Tongue (tissue), 1 donor: ENCODE measurements at regions not wholly inside any gene's neighbourhood (a gene's known extent, or its start where the extent isn't known, plus 50 kb on each side); places are given as distances from the start of the nearest gene placed in this dataset.
A peak's percentile ranks its signal among the peaks of the same experiment; 100 is the strongest.
"Not testable (repeated sequence)": the region's sequence is repeated elsewhere in the genome, so short reads cannot be mapped to it uniquely, and the experiment has no call there.

Experiments used
- DNase-seq: peaks from one replicate; pipeline ENCODE4 v3.0.0-alpha.2; 2015

DNA sequence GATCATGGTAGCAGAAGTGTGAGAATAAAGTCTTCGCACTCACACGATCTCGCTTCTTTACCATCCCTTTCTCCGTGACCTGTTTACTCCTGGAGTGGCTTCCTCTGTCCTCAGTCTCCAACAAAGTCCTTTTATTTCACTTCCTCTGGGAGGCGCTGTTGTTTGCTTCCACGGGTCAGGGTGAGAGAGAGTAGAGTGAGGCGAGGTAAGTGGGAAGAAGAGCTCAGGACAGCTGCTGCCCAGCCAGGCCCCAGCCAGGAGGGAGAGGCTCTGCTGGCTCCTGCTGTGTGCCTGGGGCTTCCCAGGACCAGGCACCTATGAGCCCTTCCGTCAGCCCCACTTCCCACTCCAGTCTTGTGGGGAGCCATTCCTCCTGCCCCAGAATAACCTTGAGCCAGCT is 242.1 kb downstream of the FGF9 start:
- DNase-seq = peak; percentile 35

DNA sequence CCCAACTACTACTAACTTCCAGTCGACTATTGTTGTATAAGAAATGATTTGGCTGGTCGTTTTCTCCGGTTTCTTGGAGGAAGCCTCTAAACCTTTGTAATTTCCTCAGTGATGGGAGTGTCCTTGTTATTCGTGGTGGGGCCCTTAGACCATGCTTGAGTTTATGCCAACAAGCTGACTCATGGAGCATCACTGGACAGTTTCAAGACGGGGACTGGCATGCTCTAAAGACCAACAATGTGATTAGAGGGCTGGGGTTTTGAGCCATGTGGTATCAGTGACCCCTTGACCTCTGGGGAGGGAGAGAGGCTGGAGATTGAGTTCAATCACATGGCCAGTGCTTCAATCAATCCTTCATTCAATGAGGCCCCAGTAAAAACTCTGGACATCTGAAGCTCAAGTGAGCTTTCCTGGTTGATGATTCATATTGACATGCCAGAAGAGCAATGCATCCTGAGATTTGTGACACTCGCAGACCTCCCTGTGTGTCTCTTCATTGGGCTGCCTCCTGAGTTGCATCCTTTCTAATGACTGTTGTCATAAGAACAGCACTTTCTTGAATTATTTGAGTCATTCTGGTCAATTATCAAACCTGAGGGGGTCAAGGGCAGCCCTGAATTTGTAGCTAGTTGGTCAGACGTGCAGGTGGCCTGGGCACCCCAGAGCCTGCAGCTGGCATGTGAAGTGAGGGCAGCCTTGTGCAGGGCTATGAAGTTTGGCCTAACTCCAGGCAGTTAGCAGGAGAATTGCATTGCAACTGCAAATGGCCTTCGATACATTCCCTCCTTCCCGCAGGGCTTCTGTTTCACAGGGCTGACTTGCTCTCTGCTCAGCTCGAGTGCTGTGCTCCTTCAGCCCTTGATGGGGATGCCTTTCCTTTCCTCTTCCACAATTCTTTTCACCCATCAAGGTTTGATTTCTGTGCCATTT is 246.5 kb downstream of the FGF9 start:
- DNase-seq = no peak

DNA sequence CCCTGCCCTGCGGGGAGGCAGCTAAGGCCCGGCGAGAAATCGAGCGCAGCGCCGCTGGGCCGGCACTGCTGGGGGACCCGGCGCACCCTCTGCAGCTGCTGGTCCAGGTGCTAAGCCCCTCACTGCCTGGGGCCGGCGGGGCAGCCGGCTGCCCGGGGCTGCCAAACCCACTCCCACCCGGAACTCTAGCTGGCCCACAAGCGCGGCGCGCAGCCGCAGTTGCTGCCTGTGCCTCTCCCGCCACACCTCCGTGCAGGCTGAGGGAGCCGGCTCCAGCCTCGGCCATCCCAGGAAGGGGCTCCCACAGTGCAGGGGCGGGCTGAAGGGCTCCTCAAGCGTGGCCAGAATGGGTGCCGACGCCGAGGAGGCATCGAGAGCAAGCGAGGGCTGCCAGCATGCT is 249.9 kb downstream of the FGF9 start:
- not testable (repeated sequence) for DNase-seq

DNA sequence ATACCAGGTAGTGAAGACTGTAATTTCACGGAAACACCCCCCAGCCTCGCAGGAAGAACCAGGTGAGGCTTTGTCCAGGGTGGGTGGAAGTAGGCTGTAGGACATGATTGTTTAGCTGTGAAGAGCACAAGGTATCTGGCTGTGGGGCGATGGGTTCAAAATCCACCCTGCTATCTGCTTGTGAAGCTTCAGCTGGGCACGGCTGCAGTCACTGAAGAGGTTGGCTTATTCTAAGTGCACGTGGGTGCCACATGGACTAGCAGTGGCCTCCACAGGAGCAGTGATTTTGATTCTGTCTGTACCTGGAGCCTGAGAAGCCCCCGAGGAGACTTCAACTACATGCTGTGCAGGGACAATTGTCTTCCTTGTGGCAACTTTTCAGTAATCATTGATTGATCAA is 254.1 kb downstream of the FGF9 start:
- no peak for DNase-seq

DNA sequence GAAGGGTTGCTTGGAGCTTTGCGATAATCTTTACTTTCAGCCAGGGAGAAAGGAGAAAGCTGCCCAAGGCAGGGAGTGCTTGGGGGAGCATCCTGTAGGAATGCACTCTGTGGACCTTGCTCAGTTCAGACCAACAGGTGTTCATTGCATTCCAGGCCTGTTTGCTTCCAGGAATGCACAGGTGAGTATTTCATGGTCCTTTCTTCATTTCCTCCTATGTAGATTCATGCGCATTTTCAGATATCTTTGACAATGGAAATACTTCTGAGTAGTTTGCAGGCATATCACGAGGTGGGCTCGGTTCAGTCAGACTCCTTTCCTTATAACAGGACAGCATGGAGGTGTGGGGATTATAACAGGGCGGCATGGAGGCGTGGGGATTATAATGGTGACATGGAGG is 254.8 kb downstream of the FGF9 start:
- no peak for DNase-seq

DNA sequence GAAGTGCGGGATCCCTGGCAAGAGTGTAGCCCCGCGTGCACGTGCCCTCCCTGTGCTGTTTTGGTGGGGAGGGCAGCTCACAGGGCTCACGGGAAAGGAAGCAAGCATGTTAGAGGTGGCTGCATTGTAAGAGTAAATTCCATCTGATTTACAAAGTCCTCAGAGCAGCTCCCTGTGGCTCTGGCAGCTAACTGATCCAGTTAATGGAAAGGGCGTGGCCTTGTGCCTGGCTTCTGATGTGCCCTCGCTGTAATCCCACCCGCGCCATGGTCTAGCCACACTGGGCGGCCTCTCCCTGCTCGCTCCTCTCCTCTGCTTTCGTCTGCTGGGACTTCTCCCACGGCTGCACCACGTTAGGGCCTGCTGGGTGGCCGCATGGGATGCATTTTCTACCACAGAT is 258.5 kb downstream of the FGF9 start:
- DNase-seq = no peak

DNA sequence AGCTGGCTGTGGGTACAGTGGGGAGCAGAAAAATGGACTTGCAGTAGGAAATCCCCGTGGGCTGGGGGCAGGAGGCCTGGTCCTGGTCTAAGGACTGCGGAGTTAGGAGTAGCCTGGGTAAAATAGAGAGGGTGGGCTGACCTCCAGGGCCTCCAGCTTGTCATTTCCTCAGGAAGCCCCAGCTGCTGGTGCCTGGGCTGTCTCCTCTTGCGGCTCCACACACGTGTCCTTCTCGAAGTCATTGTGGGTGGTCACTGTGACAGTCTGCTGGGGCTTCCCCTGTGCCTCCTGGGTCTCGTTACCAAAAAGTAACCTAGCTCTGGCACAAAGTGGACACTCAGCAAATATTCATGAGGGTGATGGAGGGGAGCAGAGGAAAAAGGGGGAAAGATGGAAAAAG is 259.7 kb downstream of the FGF9 start:
- no peak for DNase-seq

DNA sequence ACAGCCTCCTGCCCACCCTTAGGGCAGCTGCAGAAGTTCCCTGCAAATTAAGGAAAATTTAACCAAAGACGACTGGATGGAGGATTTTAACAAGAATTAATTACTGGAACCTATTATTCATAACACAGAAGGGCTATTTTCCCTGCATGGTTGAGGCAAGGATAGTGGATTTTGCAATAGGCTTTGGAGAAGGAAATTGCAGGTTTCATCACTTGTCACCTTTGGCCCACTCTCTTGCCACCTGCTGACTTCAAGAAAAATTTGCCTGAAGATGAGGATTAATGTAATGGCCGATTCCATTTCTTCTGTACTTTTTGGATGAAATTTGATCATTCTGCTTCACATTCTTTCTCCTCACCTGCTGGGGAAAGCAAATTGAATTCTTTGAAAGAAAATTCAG is 261.7 kb downstream of the FGF9 start:
- no peak for DNase-seq

DNA sequence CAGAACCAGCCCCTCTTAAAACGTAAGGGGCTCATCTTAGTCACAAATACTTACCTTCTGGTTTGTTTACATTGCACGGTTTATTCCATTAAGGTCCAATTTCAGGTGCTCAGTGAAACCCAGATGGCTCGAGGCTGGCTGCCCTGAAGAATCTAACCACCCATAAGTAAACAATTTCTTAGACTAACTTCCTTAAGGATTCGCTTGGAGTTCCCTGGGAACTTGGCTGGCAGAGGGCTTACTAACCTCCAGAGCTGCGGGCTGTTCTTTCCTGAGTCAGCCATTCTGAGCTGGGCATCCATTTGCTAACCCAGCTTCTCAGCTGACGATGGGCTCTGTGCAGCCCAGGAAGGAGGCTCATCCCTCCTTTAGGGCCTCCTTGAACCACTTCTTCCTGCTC is 262.1 kb downstream of the FGF9 start:
- no peak for DNase-seq

DNA sequence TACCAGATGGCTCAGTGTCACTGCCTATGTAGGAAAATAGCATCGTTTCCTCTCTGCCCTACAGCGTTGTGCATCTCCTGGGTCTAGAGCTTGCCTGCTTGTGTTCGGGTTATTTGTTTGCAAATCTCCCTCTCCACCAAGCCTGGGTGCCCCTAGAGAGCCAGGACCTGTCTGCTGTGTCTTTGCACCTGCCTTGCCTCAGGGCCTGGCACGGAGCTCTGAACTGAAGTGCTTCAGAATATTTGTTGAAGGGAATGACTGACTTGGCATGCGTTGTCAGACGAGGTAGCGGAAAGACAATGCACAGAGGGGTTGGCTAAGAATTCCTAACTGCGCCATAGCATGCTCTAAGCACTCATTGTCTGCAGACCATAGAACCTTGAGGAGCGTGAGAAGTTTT is 263.4 kb downstream of the FGF9 start:
- peak; percentile 71 for DNase-seq

DNA sequence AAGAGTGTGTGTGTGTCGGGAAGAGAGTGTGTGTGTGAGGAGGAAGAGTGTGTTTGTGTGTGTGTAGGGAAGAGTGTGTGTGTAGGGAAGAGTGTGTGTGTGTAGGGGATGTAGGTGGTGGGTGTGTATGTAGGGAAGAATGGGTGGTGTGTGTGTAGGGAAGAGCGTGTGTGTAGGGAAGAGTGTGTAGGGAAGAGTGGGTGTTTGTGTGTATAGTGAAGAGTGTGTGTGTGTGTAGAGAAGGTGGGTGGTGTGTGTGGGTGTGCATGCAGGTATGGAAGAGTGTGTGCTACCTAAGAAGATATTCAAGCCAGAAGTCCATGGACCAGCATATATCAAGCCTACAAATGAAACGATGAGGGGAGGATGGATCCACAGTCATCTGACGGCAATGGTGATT is 265.8 kb downstream of the FGF9 start:
- DNase-seq = no peak

DNA sequence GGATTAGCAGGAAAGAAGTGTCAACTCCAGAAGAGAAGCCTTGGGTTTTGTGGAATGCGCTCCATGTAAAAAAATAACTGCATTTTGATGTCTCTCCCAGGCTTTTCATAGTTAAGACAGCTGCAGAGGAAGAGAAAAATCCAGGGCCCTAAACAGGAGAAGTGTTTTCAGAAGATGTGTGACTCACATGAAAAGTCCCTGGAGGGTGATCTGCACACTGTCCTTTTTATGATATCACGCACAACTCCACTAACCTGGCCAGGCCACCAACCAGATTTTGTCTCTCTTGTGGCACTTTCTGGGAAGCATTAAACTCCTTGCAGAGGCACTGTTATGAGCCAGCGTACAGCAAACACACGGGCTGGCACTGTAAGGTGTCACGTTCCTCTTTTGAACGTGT is 267.3 kb downstream of the FGF9 start:
- peak; percentile 37 for DNase-seq

DNA sequence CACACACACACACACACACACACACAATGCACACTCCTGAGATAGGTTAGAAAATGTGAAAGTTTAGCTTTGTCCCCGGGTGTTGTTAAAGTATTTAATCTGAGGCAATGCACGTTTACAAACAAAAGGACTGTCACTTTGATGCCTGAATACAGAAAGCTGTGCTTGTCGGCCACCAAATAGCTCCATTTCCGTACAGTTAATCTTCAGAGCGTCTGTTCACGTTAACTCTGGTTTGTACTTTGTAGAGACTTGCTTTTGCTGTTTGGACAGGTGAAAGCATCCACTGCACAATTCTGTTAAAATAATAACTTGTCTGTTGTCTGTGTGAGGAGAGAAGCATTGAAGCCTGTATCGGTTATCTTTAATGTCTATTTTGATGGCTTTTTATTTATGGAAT is 267.8 kb downstream of the FGF9 start:
- peak; percentile 60 for DNase-seq

DNA sequence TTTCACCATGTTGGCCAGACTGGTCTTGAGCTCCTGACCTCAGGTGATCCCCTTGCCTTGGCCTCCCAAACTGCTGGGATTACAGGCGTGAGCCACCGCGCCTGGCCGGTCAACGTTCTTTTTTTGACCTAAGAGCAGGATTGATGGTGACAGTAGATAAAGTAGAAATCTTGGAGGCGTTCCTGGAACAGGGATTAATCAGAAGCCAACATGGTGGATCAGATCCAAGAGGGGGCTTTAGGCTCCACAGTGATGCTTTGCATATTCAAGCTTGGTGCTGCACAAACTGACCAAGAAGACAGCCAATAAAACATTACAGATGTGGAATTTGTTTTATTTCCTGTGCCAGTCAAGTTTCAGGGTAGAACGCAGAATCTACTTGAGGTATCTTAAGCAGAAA is 271.2 kb downstream of the FGF9 start:
- no peak for DNase-seq

DNA sequence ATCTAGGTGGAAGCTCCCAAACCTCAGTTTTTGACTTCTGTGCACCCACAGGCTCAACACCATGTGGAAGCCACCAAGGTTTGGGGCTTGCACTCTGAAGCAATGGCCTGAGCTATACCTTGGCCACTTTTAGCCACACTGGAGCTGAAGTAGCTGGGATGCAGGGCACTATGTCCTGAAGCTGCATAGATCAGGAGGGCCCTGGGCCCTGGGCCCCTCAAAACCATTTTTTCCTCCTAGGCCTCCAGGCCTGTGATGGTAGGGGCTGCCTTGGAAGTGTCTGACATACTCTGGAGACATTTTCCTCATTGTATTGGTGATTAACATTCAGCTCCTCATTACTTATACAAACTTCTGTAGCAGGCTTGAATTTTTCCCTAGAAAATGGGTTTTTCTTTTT is 273.7 kb downstream of the FGF9 start:
- no peak for DNase-seq

DNA sequence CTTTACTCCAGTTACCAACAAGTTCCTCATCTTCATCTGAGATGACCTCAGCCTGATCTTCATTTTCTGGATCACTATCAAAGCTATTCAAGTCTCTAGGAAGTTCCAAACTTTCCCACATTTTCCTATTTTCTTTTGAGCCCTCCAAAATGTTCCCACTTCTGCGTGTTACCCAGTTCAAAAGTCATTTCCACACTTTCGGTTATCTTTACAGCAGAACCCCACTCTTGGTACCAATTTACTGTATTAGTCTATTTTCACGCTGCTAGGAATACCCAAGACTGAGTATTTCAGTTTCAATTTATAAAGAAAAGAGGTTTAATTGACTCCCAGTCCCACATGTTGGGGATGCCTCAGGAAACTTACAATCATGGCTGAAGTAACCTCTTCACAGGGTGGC is 274.3 kb downstream of the FGF9 start:
- DNase-seq = no peak

DNA sequence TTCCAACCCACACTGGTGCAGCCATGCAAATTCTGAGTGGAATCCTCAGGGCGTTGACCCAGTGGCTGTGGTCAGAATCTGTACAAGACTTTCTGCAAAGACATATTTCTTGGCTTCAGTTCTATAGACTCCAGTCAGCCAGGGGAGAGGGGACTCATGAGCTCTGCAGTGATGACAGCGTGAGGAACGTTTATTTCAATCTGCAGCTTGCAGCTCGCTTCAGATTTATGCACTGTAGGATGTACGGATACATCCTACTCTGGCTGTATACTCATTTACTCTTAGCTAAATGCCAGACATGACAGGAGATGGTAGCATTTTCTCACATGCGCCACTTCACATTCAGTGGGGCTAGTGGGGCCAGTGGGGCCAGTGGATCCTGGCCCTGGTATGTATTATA is 276.1 kb downstream of the FGF9 start:
- no peak for DNase-seq

DNA sequence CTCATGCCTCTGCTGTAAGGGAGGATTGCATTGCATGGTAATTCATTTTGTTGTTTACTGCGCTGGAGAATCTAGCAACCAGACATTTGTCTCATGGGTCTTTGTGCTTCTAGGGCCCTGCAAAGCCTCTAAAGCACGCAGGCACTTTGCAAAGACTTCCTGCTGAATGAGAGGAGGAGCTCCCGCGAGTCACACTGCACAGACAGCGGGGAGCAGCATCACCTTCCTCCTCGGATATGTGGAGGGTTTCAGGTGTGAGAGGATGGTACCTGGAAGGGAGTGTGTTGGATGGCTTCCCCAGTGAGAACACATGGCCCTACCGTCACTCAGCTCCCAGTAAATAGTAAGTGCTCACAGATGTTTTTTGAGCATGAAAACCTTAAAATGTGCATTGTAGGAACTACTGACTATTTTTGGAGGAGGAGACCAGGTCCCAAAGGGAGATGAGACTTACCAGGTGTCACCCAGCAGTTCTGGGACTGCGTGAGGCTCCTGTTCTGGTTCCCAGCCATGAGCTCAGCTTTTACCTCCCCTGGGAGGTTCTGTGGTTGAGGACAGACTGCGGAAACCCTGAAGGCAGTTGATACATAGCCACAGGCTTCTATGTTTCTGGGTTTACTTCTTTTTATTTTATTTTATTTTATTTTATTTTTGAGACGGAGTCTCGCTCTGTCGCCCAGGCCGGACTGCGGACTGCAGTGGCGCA is 278.0 kb downstream of the FGF9 start:
- peak; percentile 37 for DNase-seq

DNA sequence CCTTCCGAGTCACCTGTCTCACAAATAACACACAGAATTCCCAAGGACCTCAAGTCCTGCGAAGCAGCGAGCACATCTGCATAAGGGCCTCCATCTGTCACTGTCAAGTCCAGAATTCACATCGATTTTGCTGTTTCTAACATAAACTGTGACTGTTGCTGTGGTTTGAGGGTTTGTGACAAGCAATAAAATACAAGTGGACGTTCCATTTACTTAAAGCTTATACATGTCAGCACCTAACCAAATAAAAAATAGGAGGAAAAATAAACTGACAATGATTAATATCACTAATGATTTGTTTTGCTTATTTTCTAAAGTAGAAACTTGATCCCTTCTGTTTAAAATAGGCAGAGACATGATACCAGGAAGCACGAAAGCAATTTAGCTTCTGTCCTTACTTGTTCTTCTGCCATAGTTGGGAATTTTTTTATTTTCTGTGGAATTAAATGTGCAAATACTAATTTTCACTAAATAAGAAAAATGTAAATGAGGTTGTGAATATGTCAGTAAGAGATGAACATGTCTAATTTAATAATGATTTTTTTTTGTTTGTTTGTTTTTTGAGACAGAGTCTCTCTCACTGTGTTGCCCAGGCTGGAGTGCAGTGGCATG is 279.1 kb downstream of the FGF9 start:
- peak; percentile 10 for DNase-seq

DNA sequence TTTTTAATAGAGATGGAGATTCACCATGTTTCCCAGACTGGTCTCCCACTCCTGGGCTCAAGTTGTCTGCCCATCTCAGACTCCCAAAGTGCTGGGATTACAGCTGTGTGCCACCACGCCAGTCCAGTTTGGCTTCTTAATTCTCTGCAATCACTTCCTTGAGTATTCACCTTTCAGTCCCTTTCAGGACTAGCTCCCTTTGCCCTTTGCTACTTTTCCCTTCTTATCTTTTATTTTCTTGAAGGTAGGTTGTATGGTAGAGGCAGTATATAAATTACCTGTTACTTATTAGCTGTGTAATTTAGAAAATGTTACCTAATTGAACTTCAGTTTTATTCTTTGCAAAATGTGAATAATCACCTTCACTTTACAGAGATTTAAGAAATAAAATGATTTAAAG is 285.8 kb downstream of the FGF9 start:
- DNase-seq = no peak

DNA sequence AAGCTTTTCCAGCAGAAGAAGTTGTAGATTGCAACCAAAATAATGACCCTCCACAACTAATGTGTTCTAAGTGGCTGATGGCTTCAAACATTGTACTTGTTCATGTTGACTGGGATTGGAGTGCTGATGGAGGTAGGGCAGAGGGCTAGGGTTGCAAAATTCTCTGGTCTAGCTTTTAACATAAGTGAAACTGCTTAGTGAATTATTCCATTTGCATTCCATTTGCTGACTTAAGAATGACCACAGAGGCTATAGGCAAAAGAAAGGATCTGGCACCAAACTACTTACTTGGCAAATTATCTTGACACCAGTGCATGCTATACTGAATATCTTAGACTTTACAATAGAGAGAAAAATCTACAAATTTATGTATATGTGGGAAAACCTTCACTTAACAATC is 287.0 kb downstream of the FGF9 start:
- DNase-seq = no peak

DNA sequence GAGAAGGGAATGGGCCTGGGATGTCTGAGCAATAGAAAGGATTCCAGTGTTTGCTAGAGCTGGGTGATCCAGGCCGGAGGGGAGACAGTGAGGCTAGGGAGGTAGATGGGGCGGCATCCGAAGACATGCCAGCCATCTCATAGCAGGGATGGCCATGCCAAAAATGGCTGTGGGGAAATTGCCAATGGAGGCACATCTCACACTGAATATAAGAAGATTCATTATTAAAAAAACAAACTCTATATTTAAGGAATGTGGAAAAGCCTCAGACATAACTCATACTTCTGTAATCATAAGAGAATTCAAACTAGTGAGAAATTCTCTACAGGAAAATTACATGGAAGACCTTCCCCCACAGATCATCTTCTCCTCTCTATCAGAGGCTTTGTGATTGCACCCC is 289.2 kb downstream of the FGF9 start:
- DNase-seq = no peak

DNA sequence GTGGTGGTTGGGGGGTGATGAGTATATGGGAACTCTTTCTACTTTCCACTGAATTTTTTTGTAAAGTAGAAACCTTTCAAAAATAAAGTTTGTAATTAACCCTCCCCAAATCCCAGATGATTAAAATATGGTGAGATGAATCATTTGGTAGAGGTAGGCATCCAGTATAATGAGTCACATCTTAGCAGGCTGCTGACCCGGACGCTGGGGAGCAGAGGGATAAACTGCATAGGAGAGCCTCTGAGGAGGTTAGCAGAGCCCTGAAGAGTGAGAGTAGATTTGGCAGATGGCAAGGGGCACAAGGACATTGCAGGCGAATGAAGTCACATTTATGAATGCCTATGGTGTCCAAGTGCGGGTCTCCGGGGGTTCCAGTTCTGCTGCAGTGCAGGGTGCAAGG is 293.8 kb downstream of the FGF9 start:
- DNase-seq = no peak

DNA sequence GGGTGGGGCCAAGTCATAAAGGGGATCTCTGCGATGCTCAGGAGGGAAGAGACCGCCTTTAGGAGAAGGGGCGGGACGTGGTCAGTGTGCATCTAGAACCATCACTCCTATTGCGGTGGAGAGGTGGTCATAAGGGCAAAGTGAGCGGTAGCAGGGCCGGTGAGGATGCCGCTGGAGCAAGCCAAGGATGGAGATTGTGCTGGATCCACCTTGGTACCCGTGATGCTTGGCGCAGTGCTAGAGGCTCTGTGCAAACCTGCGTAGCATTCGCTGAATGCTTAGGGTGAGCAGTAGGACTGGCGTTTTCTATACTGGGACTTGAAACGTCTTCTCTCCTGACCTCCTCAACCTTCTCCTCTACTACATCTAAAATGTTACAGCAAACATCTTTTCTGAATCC is 294.2 kb downstream of the FGF9 start:
- no peak for DNase-seq
